B cell (primary cell): ENCODE measurements at regions not wholly inside any gene's neighbourhood (a gene's known extent, or its start where the extent isn't known, plus 50 kb on each side); places are given as distances from the start of the nearest gene placed in this dataset.

Experiments
- ATAC-seq: fragments of 200-7000 bp; cut with Tn5 transposase; one replicate; pipeline ENCODE4 v1.10.0; 2021; ENCODE audit warnings: low read depth, mild to moderate bottlenecking, moderate number of reproducible peaks, moderate library complexity
- CTCF ChIA-PET: fragments of 350-600 bp; sonication (Branson Sonifier 250); formaldehyde crosslinking; loops from one replicate; lab custom pipeline; 2021; ENCODE audit warnings: antibody characterized with exemption, inconsistent platforms; lab: Charles Lee
- POLR2A ChIA-PET: fragments of 350-600 bp; sonication (Branson Sonifier 250); formaldehyde crosslinking; loops from one replicate; lab custom pipeline; 2021; ENCODE audit warnings: antibody characterized with exemption; lab: Charles Lee
- DNase-seq: peaks from one replicate; pipeline ENCODE4 v3.0.0; 2013
- H2AFZ ChIP-seq: 2 replicates; pipeline ENCODE4 v1.6.1; 2012; ENCODE audit warnings: mild to moderate bottlenecking, low read depth, low read length; ENCODE audit not compliant: insufficient read depth, poor library complexity, severe bottlenecking
- H3K27ac ChIP-seq, 2 donors: 1 replicate in 1 of 2; 2 replicates in 1 of 2; pipeline ENCODE4 v1.5.1; 2012 to 2013; ENCODE audit warnings: low read length in 2 of 2, mild to moderate bottlenecking in 2 of 2, moderate library complexity in 1 of 2
- H3K27me3 ChIP-seq, 4 experiments: fragments of 200-600 bp in 1 of 4; sonication (generic) in 1 of 4; replicated peaks in 1 of 4; 1 replicate in 2 of 4; 2 replicates in 2 of 4; pipeline versions ENCODE4 v1.6.1 to v1.7.0; 2013 to 2016; ENCODE audit warnings: low read length in 3 of 4, mild to moderate bottlenecking in 2 of 4, mixed read lengths in 1 of 4, moderate library complexity in 1 of 4; ENCODE audit not compliant: insufficient read depth in 4 of 4, control insufficient read depth in 3 of 4; ENCODE audit errors: control extremely low read depth in 1 of 4
- H3K36me3 ChIP-seq, 2 experiments: replicated peaks in 1 of 2; 1 replicate in 1 of 2; 2 replicates in 1 of 2; pipeline versions ENCODE4 v1.6.1 to v1.7.1; 2013; ENCODE audit warnings: low read length in 1 of 2; ENCODE audit not compliant: insufficient read depth in 2 of 2, control insufficient read depth in 1 of 2; ENCODE audit errors: control extremely low read depth in 1 of 2, extremely low read depth in 1 of 2
- H3K4me1 ChIP-seq, 2 donors: fragments of 200-600 bp in 1 of 2; sonication (generic) in 1 of 2; 1 replicate in 1 of 2; 2 replicates in 1 of 2; pipeline versions ENCODE4 v1.5.1 to v1.6.1; 2013 to 2017; ENCODE audit warnings: low read length in 2 of 2; ENCODE audit not compliant: control insufficient read depth in 2 of 2, insufficient read depth in 2 of 2
- H3K4me2 ChIP-seq: replicated peaks from 2 replicates; pipeline ENCODE3; 2012; ENCODE audit warnings: mild to moderate bottlenecking, low read depth, low read length; ENCODE audit not compliant: poor library complexity, severe bottlenecking
- H3K4me3 ChIP-seq, 5 experiments: fragments of 200-600 bp in 1 of 5; sonication (generic) in 1 of 5; 1 replicate in 3 of 5; 2 replicates in 2 of 5; pipeline versions ENCODE4 v1.5.1 to v1.7.0; 2011 to 2016; ENCODE audit warnings: low read length in 4 of 5, mild to moderate bottlenecking in 4 of 5, low read depth in 2 of 5, control low read depth in 1 of 5, moderate library complexity in 1 of 5; ENCODE audit not compliant: insufficient read depth in 1 of 5; ENCODE audit errors: control extremely low read depth in 1 of 5, extremely low read depth in 1 of 5
- H3K79me2 ChIP-seq: fragments of 200-600 bp; sonication (generic); one replicate; pipeline ENCODE4 v1.6.0; 2016; ENCODE audit warnings: low read length; ENCODE audit not compliant: control insufficient read depth, insufficient read depth
- H3K9ac ChIP-seq: fragments of 200-600 bp; sonication (generic); 2 replicates; pipeline ENCODE4 v1.6.1; 2017; ENCODE audit warnings: mild to moderate bottlenecking, low read length, moderate library complexity
- H3K9me3 ChIP-seq, 3 donors: one replicate each; pipeline versions ENCODE4 v1.6.1 to v1.7.1; 2013; ENCODE audit warnings: low read length in 2 of 3; ENCODE audit not compliant: control insufficient read depth in 2 of 3, insufficient read depth in 1 of 3; ENCODE audit errors: control extremely low read depth in 1 of 3
- H4K20me1 ChIP-seq: 2 replicates; pipeline ENCODE4 v1.6.0; 2012; ENCODE audit warnings: mild to moderate bottlenecking, low read length; ENCODE audit not compliant: insufficient read depth, control insufficient read depth, poor library complexity, severe bottlenecking
- H3K27ac Mint-ChIP-seq: one replicate; pipeline ENCODE4 v1.8.0; 2021; ENCODE audit warnings: mixed read lengths
- H3K27me3 Mint-ChIP-seq: one replicate; pipeline ENCODE4 v1.8.0; 2021; ENCODE audit warnings: mixed read lengths
- H3K4me1 Mint-ChIP-seq: one replicate; pipeline ENCODE4 v1.8.0; 2021; ENCODE audit warnings: mixed read lengths
- H3K4me3 Mint-ChIP-seq: one replicate; pipeline ENCODE4 v1.8.0; 2021; ENCODE audit warnings: mixed read lengths
- H3K9me3 Mint-ChIP-seq: one replicate; pipeline ENCODE4 v1.8.0; 2022; ENCODE audit warnings: mixed read lengths; ENCODE audit not compliant: insufficient read depth
- EZH2 ChIP-seq: IDR thresholded peaks from 2 replicates; pipeline ENCODE4 v1.6.1; 2012; ENCODE audit warnings: borderline replicate concordance, low read depth, mild to moderate bottlenecking, moderate library complexity, low read length; ENCODE audit not compliant: insufficient read depth, poor library complexity, severe bottlenecking
- WGBS: methylation state at CpG from one replicate; pipeline ENCODE4 v1.1.5; 2013; ENCODE audit warnings: missing lambda C conversion rate; ENCODE audit not compliant: insufficient coverage; 5-methylcytosine and 5-hydroxymethylcytosine counted together
- intact Hi-C: fragments of 100-400 bp; cut with micrococcal nuclease; formaldehyde crosslinking; loops from one replicate; pipeline ENCODE4 v1.10.0; 2022
- TF ChIP-seq, protein P1 (sequence below): fragments of 200-600 bp; IDR thresholded peaks from one replicate; pipeline ENCODE4 v1.8.0; 2022; ENCODE audit warnings: antibody characterized with exemption, mild to moderate bottlenecking

DNA sequence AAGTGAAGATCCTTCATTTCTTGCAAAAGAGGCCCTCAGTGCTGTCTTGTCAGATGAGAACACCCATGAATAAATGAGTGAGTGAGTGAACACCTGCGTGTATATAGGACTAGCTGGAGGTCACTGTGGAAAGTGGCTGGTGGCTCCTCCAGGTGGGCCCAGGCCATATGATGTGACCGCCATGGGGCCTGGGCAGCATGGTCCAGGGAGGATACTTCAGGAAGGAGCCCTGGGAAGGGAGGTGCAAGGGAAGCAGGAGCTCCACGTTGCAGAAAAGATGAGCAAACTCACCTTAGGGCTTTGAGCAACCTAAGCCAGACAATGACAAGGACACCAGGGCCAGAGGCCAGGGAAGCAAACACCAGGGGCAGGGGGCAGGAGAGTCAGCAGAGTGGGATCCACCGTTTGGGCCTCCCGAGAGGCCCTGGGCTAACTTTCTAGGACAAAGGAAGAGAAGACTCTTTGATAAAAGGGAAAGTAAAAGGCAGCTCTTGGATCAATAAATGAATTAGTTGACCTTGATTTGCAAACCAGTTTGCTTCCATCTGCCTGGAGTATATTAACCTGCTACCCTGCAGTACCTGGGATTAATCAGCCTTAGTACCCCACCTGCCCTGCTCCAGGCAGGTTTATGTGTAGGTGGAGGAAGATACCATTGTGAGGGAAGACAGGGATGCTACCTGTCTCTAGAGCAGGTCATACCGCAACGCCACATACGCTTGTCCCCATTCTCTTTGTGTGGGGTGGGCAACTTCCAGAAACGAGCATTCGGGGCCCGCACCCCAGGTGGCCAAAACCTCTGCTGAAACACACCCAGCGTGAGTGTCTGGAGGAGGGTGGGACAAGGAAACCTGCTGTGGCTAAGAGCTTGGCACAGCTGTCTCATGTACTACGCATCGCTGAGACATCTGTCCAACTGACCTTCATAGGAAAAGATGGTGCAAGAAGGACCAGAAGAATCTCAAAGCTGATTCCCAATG, 51.4 kb upstream of the OLFM1 start:
- H3K27me3 Mint-ChIP-seq, result peaks cover 18% of the 10 kb centered on the region
- Histone ChIP-seq H3K4me3 (no peak overlapping the region), H3K27ac (no peak overlapping the region), H4K20me1 (no peaks in the 10 kb centered on the region), H3K9ac (no peak overlapping the region), H2AFZ (no peak overlapping the region), H3K79me2 (no peaks in the 10 kb centered on the region), H3K36me3 (no peaks in the 10 kb centered on the region), H3K9me3 (no peaks in the 10 kb centered on the region), H3K4me2 (no peak overlapping the region), H3K4me1 (no peaks in the 10 kb centered on the region), H3K27me3 (no peaks in the 10 kb centered on the region)
- no peaks in the 10 kb centered on the region for H3K4me1 Mint-ChIP-seq
- CTCF ChIA-PET, result no interaction called here
- intact Hi-C loops, result no loop called here
- no peaks in the 10 kb centered on the region for H3K9me3 Mint-ChIP-seq
- H3K4me3 Mint-ChIP-seq, result no peak overlapping the region
- ATAC-seq, result no peak
- TF ChIP-seq, protein P1, sequence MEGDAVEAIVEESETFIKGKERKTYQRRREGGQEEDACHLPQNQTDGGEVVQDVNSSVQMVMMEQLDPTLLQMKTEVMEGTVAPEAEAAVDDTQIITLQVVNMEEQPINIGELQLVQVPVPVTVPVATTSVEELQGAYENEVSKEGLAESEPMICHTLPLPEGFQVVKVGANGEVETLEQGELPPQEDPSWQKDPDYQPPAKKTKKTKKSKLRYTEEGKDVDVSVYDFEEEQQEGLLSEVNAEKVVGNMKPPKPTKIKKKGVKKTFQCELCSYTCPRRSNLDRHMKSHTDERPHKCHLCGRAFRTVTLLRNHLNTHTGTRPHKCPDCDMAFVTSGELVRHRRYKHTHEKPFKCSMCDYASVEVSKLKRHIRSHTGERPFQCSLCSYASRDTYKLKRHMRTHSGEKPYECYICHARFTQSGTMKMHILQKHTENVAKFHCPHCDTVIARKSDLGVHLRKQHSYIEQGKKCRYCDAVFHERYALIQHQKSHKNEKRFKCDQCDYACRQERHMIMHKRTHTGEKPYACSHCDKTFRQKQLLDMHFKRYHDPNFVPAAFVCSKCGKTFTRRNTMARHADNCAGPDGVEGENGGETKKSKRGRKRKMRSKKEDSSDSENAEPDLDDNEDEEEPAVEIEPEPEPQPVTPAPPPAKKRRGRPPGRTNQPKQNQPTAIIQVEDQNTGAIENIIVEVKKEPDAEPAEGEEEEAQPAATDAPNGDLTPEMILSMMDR, result no peak
- TF ChIP-seq EZH2, result no peak
- POLR2A ChIA-PET, result no interaction called here
- H3K27ac Mint-ChIP-seq, result no peak overlapping the region
- WGBS, result 87% methylated on average over 13 of the region's 14 CpGs
- DNase-seq, result no peak

DNA sequence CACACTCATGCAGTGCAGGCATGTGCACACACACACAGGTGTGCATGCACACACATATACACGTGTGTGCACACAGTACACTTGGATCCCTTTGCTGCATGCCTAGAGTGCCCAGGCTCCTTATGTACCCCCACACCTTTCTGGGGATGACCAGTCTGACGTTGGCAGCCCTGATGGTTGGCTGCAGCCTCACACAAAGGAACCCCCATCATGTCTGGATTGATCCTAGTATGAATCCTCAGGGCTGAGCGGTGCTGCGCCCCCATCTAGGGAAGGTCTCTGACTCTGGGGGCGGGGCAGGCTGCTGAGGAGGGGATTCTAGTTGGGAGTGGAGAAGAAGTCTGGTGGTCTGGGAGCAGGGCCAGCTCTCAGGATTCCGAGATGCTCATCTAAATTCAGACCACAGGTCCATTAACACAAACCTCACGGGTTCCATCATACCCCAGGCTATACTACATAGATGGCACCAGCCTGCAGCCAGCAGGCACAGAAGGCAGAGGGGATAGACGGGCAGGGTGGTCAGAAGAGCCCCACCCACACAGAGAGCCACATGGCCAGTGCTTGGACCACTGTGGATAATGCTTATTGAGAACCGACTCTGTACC, 50.5 kb upstream of the OLFM1 start:
- WGBS, result 67% methylated on average over 7 of the region's 9 CpGs

More for the DNA sequence above, 50.5 kb upstream of the OLFM1 start:
- DNase-seq (no peak), ATAC-seq (no peak)
- H2AFZ ChIP-seq, result no peak overlapping the region
- no peak overlapping the region for H3K27ac ChIP-seq
- no peak overlapping the region for H3K27ac Mint-ChIP-seq
- no peak for TF ChIP-seq EZH2
- TF ChIP-seq, protein P1, result no peak
- no peaks in the 10 kb centered on the region for H4K20me1 ChIP-seq
- POLR2A ChIA-PET, result no interaction called here
- H3K27me3 ChIP-seq, result peaks cover 0 to 1% (median 0%) of the 10 kb centered on the region in 4 experiments
- no peak overlapping the region for H3K4me2 ChIP-seq
- no peaks in the 10 kb centered on the region for H3K9me3 ChIP-seq
- H3K4me3 ChIP-seq, result no peak overlapping the region
- CTCF ChIA-PET, result no interaction called here
- H3K4me3 Mint-ChIP-seq, result no peak overlapping the region
- H3K36me3 ChIP-seq, result no peaks in the 10 kb centered on the region
- peaks cover 21% of the 10 kb centered on the region for H3K27me3 Mint-ChIP-seq
- H3K9ac ChIP-seq, result no peak overlapping the region
- H3K79me2 ChIP-seq, result no peaks in the 10 kb centered on the region
- no peaks in the 10 kb centered on the region for H3K4me1 Mint-ChIP-seq
- intact Hi-C loops, result no loop called here
- no peaks in the 10 kb centered on the region for H3K9me3 Mint-ChIP-seq
- no peaks in the 10 kb centered on the region for H3K4me1 ChIP-seq
